NCI-H2227 (cell line): ENCODE measurements at regions not wholly inside any gene's neighbourhood (a gene's known extent, or its start where the extent isn't known, plus 50 kb on each side); places are given as distances from the start of the nearest gene placed in this dataset.
"Not testable (repeated sequence)": the region's sequence is repeated elsewhere in the genome, so short reads cannot be mapped to it uniquely, and the experiment has no call there.

Source experiments
- DNase-seq: peaks from one replicate; lab custom pipeline; 2025; ENCODE audit not compliant: unreplicated experiment; lab: John Stamatoyannopoulos, UW

- no peak for DNase-seq
Observed at GRCh38 chr3:109648027-109648426, 310.7 kb upstream of the DPPA4 start.

GRCh38 chr3:109656225-109656624 lies 318.9 kb upstream of the DPPA4 start:
- no peak for DNase-seq

DNA sequence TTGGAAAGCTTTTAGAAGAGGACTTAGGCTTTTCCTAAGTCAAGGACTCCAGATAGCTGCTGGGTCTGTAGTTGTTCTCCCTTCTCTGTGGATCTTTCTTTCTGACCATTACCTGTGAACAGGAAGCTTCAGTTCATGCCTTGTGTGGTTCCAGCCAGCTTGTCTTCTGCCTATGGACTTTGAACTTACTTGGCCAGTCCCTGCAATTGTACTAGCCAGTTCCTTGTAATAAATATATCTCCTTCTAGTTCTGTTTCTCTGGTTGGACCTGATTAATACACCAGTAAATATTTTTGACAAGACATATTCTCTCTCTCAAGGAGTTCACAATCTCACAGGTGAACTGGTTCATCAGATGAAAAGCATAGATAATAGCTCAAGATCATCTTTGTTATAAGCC lies 341.3 kb upstream of the DPPA4 start:
- no peak for DNase-seq

- DNase-seq: no peak
Observed at GRCh38 chr3:109679664-109680063, 342.3 kb upstream of the DPPA4 start.

GRCh38 chr3:109683746-109684145 lies 346.4 kb upstream of the DPPA4 start:
- no peak for DNase-seq

- DNase-seq: no peak
Observed at GRCh38 chr3:109685084-109686079, 348.0 kb upstream of the DPPA4 start.

DNA sequence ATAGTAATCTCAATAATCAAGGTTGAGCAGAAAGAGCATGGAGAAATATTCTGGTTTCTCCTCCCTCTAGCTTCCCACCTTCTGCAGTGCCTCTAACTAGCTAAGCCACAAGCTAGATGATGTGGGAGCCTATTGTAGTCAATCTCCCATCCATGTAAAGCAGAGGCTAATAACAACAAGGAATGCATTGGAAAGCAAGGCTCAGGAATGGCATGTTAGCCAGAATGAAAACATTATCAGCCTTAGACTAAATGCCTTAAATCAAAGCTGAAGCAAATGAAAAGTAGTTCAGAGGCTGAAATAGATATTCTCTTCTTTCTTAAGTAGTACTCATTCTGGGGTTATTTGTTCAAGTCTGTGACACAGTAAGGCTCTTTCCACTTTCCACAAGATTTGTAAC lies 350.3 kb upstream of the DPPA4 start:
- no peak for DNase-seq

- DNase-seq: no peak
Observed at GRCh38 chr3:109696932-109697331, 359.6 kb upstream of the DPPA4 start.

DNA sequence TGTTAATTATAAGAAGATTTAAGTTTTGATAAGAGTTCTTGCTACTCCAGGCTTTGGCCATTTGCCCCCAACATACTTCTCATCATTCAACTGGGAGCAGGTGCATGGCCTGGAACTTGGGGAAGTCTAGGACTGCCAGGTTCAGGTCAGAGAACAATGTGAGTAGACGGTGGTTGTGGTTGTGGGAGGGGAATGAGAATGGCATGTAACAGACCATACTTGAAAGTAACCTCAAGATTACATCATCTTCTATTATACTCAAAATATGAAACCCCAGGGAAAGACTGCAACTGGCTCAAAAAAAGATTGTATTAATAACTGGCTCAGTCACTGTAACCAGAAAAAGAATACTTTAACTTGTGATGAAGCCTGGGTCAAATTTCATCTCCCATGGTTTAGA lies 364.9 kb upstream of the DPPA4 start:
- DNase-seq: no peak

DNA sequence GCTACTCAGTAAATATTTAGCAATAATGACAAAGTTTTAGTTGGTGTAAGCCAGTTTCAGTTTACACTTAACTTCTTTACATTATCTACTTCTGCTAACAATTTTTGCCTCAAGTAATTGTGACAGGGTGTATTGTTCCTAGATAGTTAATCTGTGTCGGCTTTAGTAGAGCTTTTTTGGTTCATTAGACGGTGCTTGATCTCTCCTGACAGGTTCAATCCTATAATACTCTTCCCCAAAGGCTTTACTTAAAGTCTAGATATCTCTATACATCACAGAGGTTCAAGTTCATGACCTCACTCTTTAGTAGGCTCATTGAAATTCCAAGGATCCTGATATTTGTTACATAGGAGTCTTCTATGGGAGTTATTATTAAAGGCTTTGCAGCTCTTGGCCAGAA lies 365.6 kb upstream of the DPPA4 start:
- DNase-seq: no peak

- DNase-seq: not testable (repeated sequence)
Observed at GRCh38 chr3:109705133-109705532, 367.8 kb upstream of the DPPA4 start.

DNA sequence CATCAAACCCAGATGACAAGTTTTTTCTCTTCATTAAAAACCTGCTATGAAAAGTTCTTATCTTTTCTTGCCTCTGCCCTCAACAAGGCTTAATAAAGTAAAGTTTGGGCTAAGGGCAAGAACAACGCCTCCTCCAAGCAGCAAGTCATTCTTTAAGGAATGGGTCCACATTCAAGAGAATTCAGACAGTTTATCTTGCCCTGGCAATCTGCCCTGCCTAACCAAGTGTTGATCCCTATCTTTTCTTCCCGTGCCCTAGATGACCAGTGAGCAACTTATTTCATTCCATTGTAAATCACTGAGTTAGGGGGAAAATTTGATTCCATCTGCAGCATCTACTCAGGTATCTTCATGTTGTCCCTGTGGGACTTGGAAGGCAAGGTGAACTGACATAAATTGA lies 370.3 kb upstream of the DPPA4 start:
- no peak for DNase-seq

- DNase-seq: no peak
Observed at GRCh38 chr3:109713288-109713687, 375.9 kb upstream of the DPPA4 start.

DNA sequence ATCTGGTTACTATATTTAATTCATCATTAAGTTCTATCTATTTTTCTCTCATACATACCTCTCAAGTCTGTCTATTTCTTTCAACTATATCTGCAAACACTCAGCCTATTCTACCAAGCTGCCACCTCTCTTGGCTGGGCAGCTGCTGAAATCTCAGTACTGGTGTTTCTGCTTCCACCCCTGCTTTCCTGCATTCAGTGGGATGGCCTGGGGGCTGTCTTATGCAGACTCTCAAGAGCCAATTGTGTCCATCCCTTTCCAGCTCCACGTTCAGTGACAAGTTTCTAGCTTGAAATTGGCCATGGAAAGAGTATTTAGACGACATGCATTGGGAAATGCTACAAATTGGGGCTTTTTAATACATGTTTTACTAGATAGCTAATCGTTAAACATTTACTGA lies 378.4 kb upstream of the DPPA4 start:
- no peak for DNase-seq

DNA sequence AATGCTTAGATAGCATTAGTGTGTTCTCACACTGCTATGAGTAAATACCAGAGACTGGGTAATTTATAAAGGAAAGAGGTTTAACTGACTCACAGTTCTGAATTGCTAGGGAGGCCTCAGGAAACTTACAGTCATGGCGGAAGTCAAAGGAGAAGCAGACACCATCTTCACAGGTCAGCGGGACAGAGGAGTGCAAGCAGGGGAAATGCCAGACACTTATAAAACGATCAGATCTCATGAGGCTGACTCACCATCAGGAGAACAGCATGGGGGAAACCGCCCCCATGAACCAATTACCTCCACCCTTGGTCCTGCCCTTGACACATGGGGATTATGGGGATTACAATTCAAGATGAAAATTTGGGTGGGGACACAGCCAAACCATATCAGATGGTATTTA lies 381.5 kb upstream of the DPPA4 start:
- DNase-seq: no peak

DNA sequence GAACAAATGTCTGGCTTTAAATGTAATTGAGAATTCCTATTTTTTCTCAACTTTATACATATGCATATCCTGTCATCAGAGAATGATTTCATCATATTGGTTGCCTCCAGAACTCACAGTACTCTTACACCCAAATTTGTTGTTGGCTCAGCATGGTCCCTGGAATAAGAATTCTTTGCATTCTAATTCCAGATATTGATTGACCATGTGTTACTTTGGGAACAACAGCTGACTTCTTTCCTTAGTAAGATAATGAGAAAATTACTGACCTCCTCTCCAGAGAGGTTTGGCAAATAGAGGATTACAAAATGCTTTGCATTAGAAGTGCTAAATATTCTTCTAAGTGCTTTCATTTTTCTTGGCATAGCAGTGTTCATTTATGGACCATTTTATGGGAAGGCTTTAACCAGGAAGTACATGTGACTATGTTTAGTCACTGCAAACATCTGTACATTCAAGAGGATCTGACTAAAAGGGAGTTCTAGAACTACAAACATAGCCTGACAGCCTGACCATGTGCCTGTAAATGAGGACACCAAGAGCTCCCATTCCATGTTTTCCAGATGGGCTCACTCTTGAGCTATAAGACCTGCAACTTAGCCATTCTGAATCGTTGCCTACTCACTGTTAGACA lies 391.6 kb upstream of the DPPA4 start:
- no peak for DNase-seq

GRCh38 chr3:109731639-109732473 lies 394.5 kb upstream of the DPPA4 start:
- DNase-seq: no peak

GRCh38 chr3:109743981-109744380 lies 406.6 kb upstream of the DPPA4 start:
- DNase-seq: no peak

- DNase-seq: no peak
Observed at GRCh38 chr3:109772520-109772919, 435.2 kb upstream of the DPPA4 start.

GRCh38 chr3:109774108-109774507 lies 436.8 kb upstream of the DPPA4 start:
- no peak for DNase-seq

GRCh38 chr3:109784285-109784684 lies 446.9 kb upstream of the DPPA4 start:
- DNase-seq: no peak
